ENCODE measurements at regions not wholly inside any gene's neighbourhood (a gene's known extent, or its start where the extent isn't known, plus 50 kb on each side); places are given as distances from the start of the nearest gene placed in this dataset.

DNA sequence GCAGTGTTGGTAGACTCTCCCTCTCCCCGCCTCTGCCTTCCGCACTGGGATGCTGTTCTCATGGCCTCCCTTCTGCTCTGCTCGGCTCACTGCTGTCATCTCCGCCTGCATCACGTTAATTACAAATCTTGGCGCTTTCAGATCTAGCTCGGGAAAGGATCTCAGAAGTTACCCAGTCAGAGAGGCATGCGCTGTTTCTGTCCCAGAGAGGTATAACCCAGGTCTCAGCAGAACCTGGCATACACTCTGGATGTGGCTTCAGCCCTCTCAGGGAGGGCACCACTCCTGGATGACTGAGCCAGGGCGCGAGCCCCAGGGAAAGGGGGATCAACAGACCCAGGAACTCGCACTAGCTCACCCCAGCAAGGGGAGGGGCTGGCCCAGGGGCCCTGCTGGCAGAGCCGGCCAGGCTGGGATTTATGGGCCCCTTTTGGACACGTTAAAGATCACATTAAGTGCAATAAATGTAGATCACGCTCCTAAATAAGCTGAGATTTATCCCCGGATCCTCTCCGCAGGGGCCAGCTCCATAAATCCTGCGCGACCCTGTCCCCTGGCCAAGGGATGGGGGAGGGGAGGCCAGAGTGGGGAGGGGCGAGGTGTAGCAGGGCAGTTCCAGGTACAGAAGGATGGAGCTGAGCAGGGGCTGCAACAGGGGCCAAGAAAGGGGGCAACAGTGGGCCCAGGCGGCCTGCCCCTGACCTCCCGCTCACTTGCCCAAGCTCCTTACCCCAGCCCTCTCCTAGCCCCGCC, 101.3 kb upstream of the ZBTB40 start:
- no peak for DNase-seq (ENCODE audit: low read depth in 3 of 3)

DNA sequence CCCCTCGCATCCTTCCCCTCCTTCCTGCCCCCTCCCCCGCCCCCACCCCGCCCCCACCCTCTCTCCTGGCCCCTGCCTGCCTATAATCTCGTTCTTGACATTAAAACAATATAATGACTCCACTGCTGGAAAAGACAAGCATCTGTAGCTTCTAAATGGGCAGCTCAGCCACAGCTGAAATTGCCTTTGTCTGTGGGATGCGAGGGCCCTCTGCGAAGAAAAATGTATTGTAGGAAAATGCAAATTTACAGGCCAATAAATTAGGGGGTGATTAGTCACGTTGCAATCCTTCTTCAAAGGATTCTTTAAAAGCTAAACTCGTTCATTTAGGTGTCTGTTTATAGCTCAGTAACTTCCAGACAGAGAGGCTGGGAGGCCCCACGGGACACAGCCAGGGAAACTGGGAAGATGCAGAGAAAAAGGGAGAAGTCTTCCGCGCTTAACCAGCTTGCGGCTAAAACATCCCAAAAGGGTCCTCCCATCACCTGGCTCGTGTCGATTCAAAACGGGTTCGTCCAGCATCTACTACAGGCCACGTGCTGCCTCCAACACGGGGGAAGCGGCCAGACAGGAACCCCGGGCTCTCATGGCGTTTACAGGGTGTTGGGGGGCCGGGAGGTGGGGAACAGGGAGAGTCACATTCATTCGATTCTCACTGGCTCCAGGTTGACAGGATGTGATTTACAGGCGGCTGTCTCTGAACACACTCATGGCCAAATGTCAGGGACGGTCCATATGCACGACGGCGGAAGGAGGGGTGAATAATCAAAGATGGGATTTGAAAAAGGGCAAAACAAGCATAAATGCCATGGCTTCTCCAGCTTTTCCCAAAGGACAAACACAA, 100.5 kb upstream of the ZBTB40 start:
- DNase-seq (ENCODE audit: low read depth in 3 of 3), result no peak

- no peak for DNase-seq (ENCODE audit: low read depth in 3 of 3)
Observed at GRCh38 chr1:22351768-22352080, 99.9 kb upstream of the ZBTB40 start.

- DNase-seq (ENCODE audit: low read depth in 3 of 3), result no peak
Observed at GRCh38 chr1:22352355-22352754, 99.3 kb upstream of the ZBTB40 start.

DNA sequence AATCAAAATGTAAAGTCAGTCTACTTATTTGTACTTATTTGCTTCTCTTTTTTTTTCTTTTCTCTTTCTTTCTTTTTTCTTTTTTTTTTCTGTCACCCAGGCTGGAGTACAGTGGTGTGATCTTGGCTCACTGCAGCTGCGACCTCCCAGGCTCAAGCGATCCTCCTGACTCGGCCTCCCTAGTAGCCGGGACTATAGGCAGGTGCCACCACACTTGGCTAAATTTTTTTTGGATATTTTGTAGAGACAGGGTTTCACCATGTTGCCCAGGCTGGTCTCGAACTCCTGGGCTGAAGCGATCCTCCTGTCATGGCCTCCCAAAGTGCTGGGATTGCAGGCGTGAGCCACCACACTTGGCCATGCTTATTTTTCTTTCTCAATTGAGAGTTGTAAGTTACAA, 98.8 kb upstream of the ZBTB40 start:
- DNase-seq (ENCODE audit: low read depth in 3 of 3), result no peak

GRCh38 chr1:22359427-22359826, 92.2 kb upstream of the ZBTB40 start:
- DNase-seq (ENCODE audit: low read depth in 3 of 3), result no peak

DNA sequence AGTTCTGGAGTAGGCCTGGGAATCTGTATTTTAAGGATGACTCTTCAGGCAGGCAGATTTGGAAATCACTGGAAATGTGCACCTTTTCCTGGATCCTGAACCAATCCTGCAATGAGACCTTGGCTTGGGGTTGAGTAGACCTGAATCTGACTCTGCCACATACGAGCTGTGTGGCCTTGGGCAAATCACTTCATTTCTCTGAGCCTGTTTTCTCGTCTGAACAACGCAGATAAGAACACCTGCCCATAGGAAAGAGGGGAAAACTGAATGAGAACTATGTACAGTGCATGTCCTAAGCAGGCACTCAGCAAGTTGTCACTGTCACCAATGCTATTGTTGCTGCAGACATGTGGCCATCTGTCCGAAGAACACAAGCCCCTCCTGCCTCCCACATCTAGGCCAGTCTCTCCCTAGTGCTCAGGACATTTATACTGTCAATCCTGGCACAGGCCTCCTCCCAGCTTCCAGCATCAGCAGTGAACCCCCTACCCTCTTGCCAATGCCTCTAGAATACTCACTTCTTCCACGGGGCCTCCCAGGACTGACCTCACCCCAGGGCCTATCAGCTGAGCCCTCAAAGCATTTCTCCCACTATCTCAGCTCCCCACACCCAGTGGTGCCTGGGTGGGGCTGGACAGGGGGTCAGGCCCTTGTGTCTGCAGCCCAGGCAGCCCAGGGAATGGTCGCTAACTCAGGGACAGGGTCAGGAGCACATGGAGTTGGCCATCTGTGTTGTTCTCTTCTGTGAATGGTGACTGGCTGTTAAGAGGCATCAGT, 88.8 kb upstream of the ZBTB40 start:
- no peak for DNase-seq (ENCODE audit: low read depth in 3 of 3)

DNA sequence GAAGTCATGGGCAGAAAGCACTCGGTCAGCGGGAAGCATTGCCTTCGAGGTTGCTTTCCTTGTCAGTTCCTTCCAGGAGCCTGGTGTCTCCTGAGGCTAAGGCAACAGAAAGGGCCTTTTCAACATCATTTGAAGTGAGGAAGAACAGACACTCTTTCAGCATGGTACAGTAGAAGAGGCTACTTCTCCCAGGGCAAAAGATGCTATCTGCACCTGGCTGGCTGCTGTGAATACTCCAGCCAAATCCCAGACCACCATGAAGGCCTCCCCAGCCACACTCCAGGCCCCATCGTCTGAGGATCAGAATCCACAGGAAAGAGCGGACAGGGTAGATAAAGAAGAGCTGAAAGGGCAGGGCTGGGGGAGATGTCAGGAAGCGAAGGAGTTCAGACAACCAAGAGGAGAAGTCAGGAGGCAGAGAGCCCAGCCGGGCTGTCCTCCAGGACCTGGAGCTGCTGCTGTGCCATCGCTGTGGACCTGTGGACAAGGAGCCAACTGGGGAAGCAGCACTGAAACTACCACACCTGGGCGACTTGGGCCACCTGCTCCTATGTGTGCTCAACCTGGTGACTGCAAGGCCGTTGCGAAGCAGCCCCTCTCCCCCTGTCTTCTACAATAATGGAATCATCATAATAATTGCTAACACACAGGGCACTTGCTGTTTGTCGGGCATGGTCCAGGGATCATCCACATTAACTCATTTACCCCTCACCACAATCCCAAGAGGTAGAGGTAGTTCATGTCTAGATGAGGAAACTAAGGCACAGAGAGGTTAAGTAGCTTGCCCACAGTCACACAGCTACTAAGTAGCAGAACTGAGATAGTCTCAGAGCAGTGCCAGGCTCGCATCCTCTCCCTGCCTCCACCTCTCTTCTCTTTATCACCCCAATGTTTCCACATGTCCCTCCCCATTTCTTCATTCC, 88.0 kb upstream of the ZBTB40 start:
- no peak for DNase-seq (ENCODE audit: low read depth in 3 of 3)

DNA sequence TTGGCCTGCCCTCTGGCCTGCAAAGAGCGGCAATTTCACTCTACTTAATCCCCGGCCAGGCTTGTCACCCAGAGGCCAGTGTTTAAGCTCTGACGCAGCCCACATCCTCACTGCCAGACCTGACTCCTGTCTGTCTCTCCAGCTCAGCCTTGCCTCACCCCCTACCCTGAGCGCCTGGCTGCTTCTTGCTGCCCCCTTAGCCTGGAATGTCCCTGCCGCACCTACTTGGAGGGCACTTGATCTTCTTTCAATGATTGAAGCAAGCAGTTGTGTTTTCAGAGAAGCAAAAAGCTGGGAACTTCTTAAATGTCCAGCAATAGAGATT, 87.4 kb upstream of the ZBTB40 start:
- DNase-seq (ENCODE audit: low read depth in 3 of 3), result no peak

DNA sequence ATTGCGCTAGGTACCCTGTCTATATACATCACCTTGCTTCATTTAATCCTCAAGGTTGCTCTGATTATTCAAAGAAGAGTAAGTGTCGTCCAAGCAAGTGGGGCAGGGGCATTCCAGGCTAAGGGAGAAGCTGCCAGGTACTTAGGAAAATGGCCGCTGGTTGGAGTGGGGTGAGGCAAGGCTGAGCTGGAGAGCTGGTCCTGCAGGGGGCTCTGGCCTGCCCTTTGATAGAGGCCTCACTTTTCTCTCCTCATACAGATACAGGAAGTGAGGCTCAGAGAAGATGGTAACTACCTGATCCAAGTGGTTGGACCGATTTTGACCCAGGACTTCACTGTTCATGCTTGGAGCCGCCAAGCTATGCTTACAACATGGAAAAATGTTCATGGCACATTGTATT, 86.9 kb upstream of the ZBTB40 start:
- DNase-seq (ENCODE audit: low read depth in 3 of 3), result no peak

DNA sequence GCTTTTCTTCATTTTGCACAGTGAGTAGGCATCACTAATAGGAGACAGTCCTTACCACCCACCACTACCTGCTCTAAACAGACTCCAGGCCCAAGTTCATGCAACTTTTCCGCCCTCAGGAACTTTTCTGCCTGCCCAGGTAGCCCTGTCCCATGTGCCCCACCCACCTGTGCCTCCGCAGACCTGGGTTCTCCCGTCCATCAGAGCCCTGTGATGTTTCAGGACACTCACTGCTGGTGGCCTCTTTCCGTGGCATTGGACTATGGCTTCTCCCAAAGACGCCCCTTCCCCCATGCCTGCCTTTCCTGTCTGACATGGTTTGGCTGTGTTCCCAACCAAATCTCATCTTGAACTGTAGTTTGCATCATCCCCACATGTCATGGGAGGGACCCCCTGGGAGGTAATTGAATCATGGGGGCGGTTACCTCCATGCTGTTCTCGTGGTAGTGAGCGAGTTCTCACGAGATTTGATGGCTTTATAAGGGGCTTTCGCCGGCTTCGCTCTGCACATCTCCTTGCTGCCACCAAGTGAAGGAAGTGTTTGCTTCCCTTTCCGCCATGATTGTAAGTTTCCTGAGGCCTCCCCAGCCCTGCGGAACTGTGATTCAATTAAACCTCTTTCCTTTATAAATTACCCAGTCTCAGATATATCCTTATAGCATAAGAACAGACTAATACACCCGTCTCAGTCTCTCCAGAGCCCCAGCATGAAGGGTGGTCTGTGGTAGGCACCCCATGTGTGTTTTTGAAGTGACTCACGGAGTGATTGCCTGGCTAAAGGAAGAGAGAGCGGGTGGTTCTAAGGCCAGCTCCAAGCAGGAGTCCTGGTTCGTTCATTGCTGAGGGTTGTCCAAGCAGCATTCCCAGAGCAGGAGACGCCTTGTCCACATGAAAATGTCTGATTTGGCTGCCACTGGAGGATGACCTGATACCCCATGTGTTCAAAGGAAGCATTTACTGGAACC, 86.0 kb upstream of the ZBTB40 start:
- no peak for DNase-seq (ENCODE audit: low read depth in 3 of 3)

GRCh38 chr1:22366346-22366745, 85.3 kb upstream of the ZBTB40 start:
- no peak for DNase-seq (ENCODE audit: low read depth in 3 of 3)

- DNase-seq (ENCODE audit: low read depth in 3 of 3), result no peak
Observed at GRCh38 chr1:22368125-22368524, 83.5 kb upstream of the ZBTB40 start.

DNA sequence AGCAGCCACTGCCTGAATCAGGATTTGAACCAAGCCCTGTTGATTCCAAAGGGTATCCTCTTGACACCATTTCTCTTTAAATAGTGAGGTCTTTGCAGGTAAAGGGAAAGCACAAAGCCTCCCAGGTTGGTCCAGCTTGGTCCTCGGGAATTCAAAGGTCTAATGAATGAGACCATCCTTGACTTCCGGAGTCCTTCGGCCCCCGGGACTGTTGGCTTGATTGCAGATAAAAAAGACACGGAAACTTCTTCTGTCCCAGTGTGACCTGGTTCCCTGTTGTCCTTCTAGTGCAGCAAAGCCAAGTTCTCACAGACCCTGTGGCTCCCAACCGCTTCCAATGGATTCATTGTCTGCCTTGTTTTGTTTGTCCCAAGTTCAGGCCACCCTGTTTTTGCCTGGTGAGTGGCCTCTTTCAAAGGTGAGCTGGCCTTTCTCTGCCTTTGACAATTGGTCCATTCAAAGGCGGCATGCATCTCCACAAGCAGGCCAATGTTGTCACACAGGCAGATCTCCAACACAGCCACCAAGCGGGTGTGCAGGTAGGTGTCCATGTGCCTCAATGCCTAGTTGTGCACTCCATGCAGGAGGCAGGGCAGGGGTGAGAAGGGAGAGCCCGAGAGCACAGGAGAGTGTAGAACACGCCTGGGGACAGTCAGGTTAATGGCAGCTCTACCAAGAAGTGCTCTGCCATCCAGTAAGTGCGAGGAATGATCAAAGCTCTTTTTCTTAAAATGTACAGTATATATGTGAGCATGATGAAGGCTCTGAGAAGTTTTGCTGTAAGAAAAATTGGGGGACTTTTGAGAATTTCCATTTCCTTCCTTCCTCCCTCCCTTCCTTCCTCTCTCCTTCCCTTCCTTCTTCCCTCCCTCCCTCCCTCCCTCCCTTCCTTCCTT, 82.1 kb upstream of the ZBTB40 start:
- DNase-seq (ENCODE audit: low read depth in 3 of 3), result no peak

- DNase-seq (ENCODE audit: low read depth in 3 of 3), result no peak
Observed at GRCh38 chr1:22370190-22370498, 81.5 kb upstream of the ZBTB40 start.

DNA sequence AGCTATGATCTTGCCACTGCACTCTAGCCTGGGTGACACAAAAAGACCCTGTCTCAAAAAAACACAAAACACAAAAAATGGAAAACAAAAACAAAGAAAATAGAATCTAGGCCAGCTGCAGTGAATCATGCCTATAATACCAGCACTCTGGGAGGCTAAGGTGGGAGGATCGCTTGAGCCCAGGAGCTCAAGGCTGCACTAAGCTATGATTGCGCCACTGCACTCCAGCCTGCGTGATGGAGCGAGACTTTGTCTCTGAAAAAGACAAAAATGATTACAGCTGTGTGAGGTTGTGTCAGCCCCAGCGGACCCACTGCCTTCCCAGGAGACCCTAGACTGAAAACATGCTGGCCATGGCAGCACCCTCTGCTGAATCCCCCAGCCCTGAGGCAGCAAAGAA, 80.2 kb upstream of the ZBTB40 start:
- DNase-seq (ENCODE audit: low read depth in 3 of 3), result no peak

DNA sequence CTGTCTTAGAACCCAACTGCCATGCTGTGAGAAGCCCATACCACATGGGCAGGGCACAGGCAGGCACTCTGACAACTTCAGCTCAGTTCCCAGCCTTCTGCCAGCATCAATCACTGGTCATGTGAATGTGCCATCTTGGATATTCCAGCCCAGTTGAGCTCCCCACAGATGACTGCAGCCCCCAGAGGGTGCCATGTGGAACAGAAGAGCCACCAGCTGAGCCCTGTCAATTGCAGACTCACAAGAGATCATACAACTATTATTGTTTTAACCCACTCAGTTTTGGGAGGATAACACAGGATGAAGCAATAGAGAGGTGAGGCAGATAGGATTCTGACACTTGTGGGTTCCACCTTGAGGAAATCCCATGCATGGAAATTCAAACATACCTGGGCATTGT, 78.4 kb upstream of the ZBTB40 start:
- no peak for DNase-seq (ENCODE audit: low read depth in 3 of 3)

- DNase-seq (ENCODE audit: low read depth in 3 of 3), result no peak
Observed at GRCh38 chr1:22374001-22374400, 77.7 kb upstream of the ZBTB40 start.

GRCh38 chr1:22375601-22376000, 76.0 kb upstream of the ZBTB40 start:
- no peak for DNase-seq (ENCODE audit: low read depth in 3 of 3)

GRCh38 chr1:22376001-22376400, 75.7 kb upstream of the ZBTB40 start:
- no peak for DNase-seq (ENCODE audit: low read depth in 3 of 3)
